ENCODE measurements at regions not wholly inside any gene's neighbourhood (a gene's known extent, or its start where the extent isn't known, plus 50 kb on each side); places are given as distances from the start of the nearest gene placed in this dataset.

GRCh38 chr5:106833517-106833916 is 837.2 kb downstream of the EFNA5 start:
- no peak for TF ChIP-seq YY1 (IDR thresholded peaks at IDR 0.05)
- no peak for TF ChIP-seq RAD21 (IDR thresholded peaks at IDR 0.05)
- no peak for TF ChIP-seq CTCF (IDR thresholded peaks at IDR 0.05; ENCODE audit: low read depth, low read length, missing input control)
- TF ChIP-seq FOXA1 (IDR thresholded peaks at IDR 0.05), result no peak
- TF ChIP-seq RXRA (IDR thresholded peaks at IDR 0.05), result no peak
- no peak for TF ChIP-seq ATF3 (IDR thresholded peaks at IDR 0.05)
- TF ChIP-seq ZBTB33 (IDR thresholded peaks at IDR 0.05), result no peak
- no peak for TF ChIP-seq TAF1 (conservative IDR thresholded peaks at IDR 0.05)
- no peak for TF ChIP-seq GABPA (IDR thresholded peaks at IDR 0.05 in 1 of 2, conservative IDR thresholded peaks at IDR 0.05 in 1 of 2)
- TF ChIP-seq REST (IDR thresholded peaks at IDR 0.05), result no peak
- TF ChIP-seq MAX (IDR thresholded peaks at IDR 0.05), result no peak
- no peak for TF ChIP-seq SP1 (IDR thresholded peaks at IDR 0.05)

All from liver (tissue), 3 donors.